ENCODE measurements at regions not wholly inside any gene's neighbourhood (a gene's known extent, or its start where the extent isn't known, plus 50 kb on each side); places are given as distances from the start of the nearest gene placed in this dataset.

- WGBS, 4 donors: 27 to 60% (median 50%) methylated on average over 1 to 2 of the region's 2 CpGs
- ATAC-seq (no peak), DNase-seq (no peak)
- Histone ChIP-seq H3K27me3 (no peaks in the 10 kb centered on the region), H3K4me1 (no peaks in the 10 kb centered on the region), H3K27ac (no peak overlapping the region), H3K4me3 (no peak overlapping the region), H3K36me3 (no peaks in the 10 kb centered on the region), H3K9me3 (peaks cover 0 to 17% (median 5%) of the 10 kb centered on the region in 12 donors)
- TF ChIP-seq CTCF (IDR thresholded peaks at IDR 0.05) (no peak), POLR2A (IDR thresholded peaks at IDR 0.05) (no peak)
- intact Hi-C loops (cut with DNase I): no loop called here
These were observed 390.4 kb upstream of the CELF4 start for GRCh38 chr18:37956020-37956419.

GRCh38 chr18:37955201-37955600 is 389.6 kb upstream of the CELF4 start:
- Histone ChIP-seq H3K9me3 (peaks cover 0 to 17% (median 5%) of the 10 kb centered on the region in 12 donors), H3K27ac (no peak overlapping the region), H3K4me1 (no peaks in the 10 kb centered on the region), H3K4me3 (no peak overlapping the region), H3K27me3 (no peaks in the 10 kb centered on the region), H3K36me3 (no peaks in the 10 kb centered on the region)
- 83 to 96% (median 90%) methylated on average over 1 to 2 of the region's 2 CpGs for WGBS, 4 donors
- no peak for ATAC-seq
- intact Hi-C loops (cut with DNase I): no loop called here
- TF ChIP-seq CTCF (IDR thresholded peaks at IDR 0.05) (no peak), POLR2A (IDR thresholded peaks at IDR 0.05) (no peak)
- no peak for DNase-seq

DNA sequence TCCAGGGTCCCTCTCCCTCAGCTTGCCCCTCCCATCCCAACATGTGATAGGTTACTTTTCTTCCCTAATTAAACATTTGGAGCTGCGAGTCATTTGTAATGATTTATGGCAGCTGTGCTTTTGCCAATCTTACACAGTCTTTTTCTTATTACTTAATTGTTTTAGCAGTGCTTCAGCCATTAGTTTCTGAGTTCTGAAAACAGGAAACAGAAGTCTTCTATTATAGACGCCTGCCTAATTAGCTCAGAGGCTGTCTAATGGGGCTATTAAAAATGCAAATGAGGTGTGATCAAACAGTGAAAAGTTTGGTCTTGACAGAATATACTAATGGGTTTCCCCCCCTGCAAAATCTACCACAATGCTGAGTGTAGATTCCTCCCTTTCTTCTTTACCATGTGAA is 388.3 kb upstream of the CELF4 start:
- Histone ChIP-seq H3K4me1 (no peaks in the 10 kb centered on the region), H3K9me3 (peaks cover 0 to 17% (median 5%) of the 10 kb centered on the region in 12 donors), H3K27ac (no peak overlapping the region), H3K27me3 (no peaks in the 10 kb centered on the region), H3K4me3 (no peak overlapping the region), H3K36me3 (no peaks in the 10 kb centered on the region)
- TF ChIP-seq CTCF (IDR thresholded peaks at IDR 0.05) (no peak), POLR2A (IDR thresholded peaks at IDR 0.05) (no peak)
- intact Hi-C loops (cut with DNase I): no loop called here
- WGBS, 4 donors: 37 to 58% (median 48%) methylated on average over 2 of the region's 2 CpGs
- DNase-seq (no peak), ATAC-seq (no peak)

DNA sequence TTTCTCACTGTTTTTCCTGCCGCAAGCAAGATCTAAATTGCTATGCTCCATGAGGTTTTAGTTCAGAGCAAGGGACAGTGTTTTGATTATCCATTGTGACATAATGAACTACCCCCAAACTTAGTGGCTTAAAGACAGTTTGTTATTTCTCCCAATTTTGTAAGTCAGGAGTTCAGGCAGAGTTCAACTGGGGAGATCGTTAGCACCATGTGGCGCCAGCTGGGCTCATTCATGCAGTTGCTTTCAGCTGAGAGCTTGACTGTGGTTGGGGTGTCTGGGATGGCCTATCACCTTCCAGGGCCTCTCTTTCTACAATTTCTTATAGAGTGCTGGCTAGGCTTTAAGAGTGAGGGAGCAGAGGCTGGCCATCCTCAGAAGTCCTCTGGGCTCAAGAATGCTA is 382.9 kb upstream of the CELF4 start:
- WGBS, 4 donors: 82 to 93% (median 86%) methylated on average over 3 of the region's 3 CpGs
- TF ChIP-seq CTCF (IDR thresholded peaks at IDR 0.05) (no peak), POLR2A (IDR thresholded peaks at IDR 0.05) (no peak)
- intact Hi-C loops (cut with DNase I): no loop called here

More for the DNA sequence above, 382.9 kb upstream of the CELF4 start:
- DNase-seq: no peak
- no peak overlapping the region for H3K27ac ChIP-seq
- peaks cover 0 to 14% (median 5%) of the 10 kb centered on the region in 12 donors for H3K9me3 ChIP-seq
- ATAC-seq: no peak
- H3K36me3 ChIP-seq: no peaks in the 10 kb centered on the region
- no peak overlapping the region for H3K4me3 ChIP-seq
- no peaks in the 10 kb centered on the region for H3K27me3 ChIP-seq
- no peaks in the 10 kb centered on the region for H3K4me1 ChIP-seq
